PC-9 (cell line): ENCODE measurements at regions not wholly inside any gene's neighbourhood (a gene's known extent, or its start where the extent isn't known, plus 50 kb on each side); places are given as distances from the start of the nearest gene placed in this dataset.

Experiments used
- EZH2 ChIP-seq: fragments of 200-600 bp; sonication (generic); IDR thresholded peaks from 2 replicates; pipeline ENCODE4 v1.8.0; 2017; ENCODE audit warnings: antibody characterized with exemption, low read depth
- TF ChIP-seq, protein P1 (sequence below): fragments of 200-600 bp; sonication (generic); conservative IDR thresholded peaks from 2 replicates; pipeline ENCODE4 v1.6.1; 2017; ENCODE audit warnings: mixed run types, antibody characterized with exemption, mild to moderate bottlenecking, moderate library complexity

GRCh38 chr16:6667393-6667792 is 665.3 kb upstream of the RBFOX1 start:
- no peak for TF ChIP-seq EZH2
- TF ChIP-seq, protein P1, sequence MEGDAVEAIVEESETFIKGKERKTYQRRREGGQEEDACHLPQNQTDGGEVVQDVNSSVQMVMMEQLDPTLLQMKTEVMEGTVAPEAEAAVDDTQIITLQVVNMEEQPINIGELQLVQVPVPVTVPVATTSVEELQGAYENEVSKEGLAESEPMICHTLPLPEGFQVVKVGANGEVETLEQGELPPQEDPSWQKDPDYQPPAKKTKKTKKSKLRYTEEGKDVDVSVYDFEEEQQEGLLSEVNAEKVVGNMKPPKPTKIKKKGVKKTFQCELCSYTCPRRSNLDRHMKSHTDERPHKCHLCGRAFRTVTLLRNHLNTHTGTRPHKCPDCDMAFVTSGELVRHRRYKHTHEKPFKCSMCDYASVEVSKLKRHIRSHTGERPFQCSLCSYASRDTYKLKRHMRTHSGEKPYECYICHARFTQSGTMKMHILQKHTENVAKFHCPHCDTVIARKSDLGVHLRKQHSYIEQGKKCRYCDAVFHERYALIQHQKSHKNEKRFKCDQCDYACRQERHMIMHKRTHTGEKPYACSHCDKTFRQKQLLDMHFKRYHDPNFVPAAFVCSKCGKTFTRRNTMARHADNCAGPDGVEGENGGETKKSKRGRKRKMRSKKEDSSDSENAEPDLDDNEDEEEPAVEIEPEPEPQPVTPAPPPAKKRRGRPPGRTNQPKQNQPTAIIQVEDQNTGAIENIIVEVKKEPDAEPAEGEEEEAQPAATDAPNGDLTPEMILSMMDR, result no peak
